HCEC 1CT (cell line): ENCODE measurements at regions not wholly inside any gene's neighbourhood (a gene's known extent, or its start where the extent isn't known, plus 50 kb on each side); places are given as distances from the start of the nearest gene placed in this dataset.
A peak's percentile ranks its signal among the peaks of the same experiment; 100 is the strongest.
"Not testable (repeated sequence)": the region's sequence is repeated elsewhere in the genome, so short reads cannot be mapped to it uniquely, and the experiment has no call there.

ENCODE experiments used
- DNase-seq: peaks from one replicate; pipeline ENCODE4 v3.0.0-alpha.2; 2017

GRCh38 chr2:185667452-185667851 is 71.2 kb upstream of the FSIP2 start:
- no peak for DNase-seq

DNA sequence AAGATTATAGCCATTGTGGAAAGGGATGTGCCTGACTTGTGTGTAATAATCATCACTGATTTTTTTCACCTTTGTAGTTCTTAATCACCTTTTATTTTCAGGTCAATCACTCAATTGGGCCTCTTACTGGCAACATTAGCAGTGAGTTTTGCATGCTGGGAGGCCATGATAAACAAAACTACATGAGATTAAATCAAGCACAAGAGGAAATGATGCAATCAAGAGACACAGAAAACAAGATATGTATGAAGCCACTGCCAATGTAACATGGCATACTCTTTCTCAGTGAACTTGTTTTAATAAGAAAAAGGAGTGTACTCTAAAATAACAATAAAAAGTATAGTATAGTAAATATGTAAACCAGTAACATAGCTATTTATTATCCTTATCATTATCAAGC is 69.9 kb upstream of the FSIP2 start:
- DNase-seq = peak; percentile 28

DNA sequence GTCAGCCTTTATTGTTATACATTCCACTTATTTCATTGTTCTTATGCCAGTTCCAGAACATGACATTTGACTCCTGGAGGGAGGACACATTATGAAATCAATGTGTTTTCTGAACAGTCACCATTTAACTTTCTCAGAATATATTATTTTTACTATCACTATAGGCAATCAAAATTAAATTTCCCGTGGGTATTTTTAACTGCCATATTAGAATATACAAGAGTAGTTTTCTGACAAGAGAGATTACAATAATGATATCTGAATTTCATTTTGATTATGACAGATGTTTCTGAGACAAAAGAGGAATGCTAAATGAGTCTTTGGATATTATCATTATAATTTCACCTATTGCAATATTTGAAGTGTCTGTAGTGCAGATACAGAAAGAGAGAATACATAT is 64.4 kb upstream of the FSIP2 start:
- no peak for DNase-seq

- no peak for DNase-seq
Measured at GRCh38 chr2:185676316-185676715, 62.3 kb upstream of the FSIP2 start.

DNA sequence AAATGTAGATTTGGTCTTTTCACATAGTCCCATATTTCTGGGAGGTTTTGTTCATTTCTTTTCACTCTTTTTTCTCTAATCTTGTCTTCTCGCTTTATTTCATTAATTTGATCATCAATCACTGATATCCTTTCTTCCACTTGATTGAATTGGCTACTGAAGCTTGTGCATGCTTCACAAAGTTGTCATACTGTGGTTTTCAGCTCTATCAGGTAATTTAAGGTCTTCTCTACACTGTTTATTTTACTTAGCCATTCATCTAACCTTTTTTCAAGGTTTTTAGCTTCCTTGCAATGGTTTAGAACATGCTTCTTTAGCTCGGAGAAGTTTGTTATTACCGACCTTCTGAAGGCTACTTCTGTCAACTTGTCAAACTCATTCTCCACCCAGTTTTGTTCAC is 51.6 kb upstream of the FSIP2 start:
- DNase-seq = not testable (repeated sequence)

DNA sequence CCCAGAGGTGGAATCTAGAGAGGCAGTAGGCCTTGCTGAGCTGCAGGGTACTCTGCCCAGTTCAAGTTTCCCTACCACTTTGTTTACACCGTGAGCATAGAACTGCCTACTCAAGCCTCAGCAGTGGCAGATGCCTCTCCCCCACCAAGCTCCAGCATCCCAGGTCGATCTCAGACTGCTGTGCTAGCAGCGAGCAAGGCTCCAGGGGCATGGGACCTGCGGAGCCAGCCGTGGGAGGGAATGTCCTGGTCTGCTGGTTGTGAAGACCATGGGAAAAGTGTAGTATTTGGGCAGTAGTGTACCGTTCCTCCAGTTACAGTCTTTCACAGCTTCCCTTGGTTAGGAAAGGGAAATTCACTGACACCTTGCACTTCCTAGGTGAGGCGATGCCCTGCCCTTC is 50.6 kb upstream of the FSIP2 start:
- no peak for DNase-seq
